Stromal cell of bone marrow (primary cell): ENCODE measurements at regions not wholly inside any gene's neighbourhood (a gene's known extent, or its start where the extent isn't known, plus 50 kb on each side); places are given as distances from the start of the nearest gene placed in this dataset.

Experiments used
- DNase-seq: peaks from one replicate; pipeline ENCODE4 v3.0.0-alpha.2; 2012; ENCODE audit warnings: low read depth

DNA sequence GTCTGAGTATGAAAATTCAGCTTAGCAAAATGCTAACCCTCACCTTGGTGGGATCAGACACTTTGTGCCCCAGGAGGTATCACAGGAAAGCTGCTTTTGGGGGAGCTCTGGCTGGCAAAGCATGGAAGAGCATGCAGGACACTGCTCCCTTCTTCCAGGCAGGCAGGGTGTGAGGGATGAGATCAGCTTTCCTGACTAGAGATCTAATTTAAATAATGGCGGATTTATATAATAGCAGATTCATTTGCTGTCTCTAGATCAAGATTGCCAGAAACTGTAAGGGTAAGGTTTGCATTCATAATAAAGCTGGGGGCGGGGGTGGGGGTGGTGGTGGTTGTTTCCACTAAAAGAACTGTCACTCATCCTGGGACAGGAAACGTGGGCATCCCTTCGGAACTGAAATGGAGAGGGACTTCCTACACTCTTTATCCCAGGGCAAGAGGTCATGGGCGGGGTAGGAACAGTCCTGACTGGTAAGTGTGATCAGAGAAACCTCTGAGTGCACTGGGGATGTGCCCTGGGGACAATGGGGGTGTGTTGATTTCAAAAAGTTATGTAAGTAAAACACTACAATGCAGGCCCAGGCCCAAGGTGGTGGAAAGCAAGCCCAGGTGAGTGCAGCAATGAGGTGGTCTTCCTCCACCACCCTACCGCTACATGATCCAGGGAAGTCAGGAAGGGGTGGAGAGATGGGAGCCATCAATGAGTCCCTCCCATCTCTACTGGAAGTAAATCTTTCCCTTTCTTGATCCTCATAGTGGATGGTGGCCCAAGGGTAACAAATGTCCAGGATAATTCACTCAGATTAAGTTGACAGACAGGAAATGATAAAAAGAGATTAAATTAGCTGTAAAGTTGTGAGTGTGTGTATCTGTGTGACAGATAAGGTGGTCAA lies 171.4 kb upstream of the SERPINE2 start:
- no peak for DNase-seq

DNA sequence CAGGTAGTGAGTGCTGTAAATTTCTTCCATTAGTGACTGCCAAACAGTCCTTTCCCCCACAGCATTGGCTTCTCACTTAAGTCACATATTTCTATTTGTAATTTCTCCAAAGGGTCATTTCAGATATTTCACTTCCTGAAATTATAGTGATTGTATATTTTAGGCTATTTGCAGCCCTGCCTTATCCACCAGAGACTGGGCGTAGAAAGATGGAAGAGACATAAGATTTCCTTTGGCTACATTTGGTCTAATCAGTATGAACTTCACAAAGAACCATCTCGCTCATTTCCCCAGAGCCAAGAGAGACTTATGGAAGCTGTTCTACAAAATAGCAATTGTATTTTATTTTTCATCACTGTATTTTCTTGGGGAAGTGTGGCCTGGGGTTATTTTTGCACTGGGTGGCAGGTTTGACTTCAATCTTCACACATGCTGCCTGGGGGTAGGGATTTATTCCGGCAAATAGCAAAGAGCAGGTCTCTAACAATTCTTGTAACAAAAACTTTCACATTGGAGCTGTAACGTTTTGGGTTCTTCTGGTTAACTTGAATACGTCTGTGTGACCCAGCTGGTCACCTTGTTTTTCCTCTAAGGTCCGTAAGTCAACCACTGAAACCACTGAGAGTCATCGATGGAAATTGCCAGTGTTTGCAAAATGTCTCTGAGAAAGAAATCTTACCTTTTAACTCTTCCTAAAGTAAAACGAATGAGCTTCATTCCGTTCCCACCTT lies 170.6 kb upstream of the SERPINE2 start:
- no peak for DNase-seq

DNA sequence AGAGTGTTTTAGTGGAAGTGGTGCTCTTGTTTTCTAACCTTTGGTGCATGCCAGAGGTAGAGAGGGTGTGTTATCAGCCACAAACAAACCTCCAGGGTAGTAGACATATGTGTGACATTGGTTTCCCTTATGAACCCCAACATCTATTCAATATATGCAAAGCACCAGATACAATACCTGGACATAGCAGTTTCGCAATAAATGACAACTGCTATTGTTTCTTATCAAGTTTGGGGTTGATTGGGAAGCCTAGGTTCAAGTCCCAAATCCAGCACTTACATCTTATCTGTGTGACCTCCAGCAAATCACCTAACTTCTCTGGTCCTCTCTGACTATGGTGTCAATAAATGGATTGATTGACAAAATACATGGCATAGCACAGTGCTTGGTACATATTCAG lies 169.4 kb upstream of the SERPINE2 start:
- no peak for DNase-seq

DNA sequence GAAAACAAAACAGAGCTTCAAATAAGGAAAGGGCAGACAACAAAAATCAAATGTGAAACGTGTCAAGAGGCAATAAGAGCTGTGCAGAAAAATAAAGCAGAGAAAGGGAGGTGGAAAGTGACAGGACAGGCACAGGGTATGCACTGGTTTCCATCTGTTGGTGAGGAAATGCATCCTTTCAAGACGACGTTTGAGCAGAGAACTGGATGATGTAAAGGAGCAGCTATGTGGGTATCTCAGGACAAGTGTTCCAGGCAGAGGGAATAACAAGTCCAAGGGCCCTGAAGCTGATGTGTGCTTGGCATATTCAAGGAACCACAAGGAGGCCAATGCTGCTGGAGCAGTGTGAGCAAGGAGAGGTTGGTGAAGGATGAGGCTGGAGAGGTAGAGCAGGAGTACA lies 168.9 kb upstream of the SERPINE2 start:
- no peak for DNase-seq

DNA sequence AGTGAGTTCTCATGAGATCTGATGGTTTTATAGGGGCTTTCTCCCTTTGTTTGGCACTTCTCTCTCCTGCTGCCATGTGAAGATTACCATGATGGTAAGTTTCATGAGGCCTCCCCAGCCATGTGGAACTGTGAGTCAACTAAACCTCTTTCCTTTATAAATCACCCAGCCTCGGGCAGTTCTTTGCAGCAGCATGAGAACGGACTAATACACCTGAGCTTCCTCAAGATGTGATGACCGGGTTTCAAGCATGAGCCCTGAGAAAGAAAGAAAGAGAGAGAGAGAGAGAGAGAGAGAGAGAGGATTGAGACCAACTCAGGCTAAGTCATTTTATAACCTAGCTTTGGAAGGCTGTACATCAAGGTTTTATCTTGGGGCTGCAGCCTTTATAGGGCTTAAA lies 167.7 kb upstream of the SERPINE2 start:
- DNase-seq: no peak

DNA sequence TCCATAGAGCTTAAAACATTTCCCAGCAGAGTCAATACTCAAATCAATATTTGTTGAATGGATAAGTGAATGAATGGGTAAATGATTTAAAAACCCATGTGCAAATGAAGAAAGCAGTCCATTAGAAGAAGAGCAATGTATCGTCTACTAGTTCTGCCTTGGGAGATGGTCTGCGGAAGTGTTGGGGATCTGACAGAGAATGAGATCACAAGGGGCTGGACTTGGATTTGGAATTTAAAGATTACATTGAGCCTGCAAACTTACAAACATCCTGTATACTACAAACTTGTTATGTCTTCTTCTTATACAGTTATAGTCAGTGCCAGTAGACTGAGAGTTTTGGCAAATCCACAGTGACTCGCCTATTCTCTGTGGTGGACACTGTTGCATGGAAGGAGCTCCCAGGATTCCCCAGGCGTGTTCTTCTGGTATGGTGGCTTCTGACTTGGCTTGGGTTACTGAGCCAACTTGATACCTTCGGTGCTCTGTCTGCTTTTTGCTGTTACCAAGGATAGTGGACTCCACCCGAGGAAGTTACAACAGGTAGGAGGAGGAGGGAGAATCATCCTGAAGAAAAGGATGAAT lies 163.3 kb upstream of the SERPINE2 start:
- DNase-seq: no peak

DNA sequence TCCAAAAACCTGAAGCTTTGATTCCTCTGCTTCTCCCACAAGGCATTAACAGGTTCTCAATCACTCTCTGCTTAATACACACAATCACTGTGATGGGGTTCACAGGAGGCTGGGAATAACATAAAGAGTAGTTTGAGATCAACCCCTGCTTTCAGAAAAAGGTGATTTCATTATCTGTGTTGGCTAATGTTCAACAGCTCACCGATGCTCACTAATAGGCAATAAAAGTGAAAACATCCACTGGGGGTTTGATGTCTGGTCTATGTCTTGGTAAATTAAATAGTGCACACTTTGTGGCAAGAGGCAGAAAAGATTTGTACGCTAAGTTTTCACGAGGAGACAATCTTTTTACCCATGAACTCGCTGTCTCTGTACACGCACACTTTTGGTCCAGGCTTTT lies 159.3 kb upstream of the SERPINE2 start:
- DNase-seq: no peak

DNA sequence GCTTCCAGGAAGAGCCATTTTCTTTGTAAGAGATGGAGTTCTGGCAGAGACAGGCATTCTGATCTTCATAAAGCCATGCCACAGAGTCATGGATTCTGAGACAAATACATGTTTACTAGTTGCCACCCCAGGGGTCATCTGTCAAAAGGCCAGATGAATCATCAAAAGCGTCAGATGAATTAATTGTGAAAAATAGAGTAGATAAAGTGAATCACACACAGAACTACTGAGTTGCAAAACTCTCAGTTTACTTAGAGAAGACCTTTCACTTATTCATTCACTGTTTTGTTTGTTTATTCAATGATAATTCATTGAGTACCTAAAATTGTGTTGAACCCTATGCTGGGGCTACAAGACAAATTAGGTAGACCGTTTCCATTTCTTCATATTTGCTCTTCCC lies 157.7 kb upstream of the SERPINE2 start:
- DNase-seq: no peak

DNA sequence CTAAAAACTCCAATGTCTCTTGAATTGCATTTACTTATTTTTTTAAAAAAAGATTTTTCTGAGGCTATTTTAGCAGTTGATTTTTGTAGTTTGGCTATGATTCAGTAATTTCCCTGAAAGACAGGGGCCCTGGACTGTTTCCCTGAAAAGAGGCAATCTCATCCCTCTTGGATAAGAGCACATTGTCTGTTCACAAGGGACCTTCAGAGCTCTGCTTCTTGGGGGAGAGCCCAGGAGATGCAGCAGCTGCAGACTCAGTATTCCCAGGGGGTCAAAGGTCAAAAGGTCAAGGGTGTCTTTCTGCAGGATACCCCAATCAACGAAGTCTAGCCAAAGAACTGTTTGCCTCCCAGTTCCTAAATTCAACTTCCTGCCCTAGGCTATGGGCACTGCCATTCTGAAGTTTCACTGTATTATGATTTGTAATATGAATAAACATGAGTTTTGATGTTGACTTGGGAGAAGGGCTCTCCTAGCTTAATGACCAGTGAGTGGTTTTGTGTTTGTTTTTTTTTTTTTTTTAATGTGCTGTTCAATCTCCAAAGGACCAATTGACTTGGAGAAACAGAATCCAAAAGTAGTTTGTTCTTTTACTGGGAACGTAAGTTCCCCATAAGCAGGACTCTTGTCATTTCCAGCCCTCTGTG lies 157.0 kb upstream of the SERPINE2 start:
- DNase-seq: peak; percentile 29

DNA sequence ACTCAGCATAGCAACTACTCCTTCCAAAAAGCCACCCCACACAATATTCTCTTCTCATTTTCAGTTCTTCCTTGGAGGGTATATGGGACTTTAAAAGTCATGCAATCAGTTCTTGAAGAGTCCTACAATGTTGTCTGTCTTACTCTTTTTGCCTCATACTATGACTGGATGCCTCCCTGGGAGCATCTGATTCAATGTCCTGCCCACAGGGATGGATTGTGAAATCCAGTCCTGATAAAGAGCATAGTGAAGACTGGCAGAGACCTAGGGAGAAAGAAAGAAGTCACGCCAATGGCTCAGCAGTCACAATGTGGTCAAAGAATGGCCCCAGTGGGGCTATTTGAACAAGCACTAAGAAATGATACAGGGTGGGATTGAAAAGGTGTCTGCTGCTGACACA lies 155.1 kb upstream of the SERPINE2 start:
- DNase-seq: no peak

DNA sequence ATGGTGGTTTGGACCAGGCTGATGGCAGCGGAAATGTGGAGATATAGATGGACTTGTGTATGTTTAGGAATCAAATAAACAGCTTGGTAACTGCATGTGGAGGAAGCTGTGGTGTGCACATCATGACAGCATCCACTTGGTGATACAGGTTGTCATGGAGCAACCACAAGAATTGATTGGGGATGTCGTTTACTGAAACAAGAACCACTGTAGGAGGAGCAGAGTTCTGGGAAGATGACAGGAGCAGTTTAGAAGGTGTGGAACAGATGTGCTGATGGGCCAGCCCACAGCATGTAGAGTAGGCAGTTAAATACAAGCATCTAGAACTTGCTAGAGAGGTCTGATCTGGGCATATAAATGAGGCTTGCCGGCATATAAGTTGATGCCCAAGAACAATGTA lies 152.4 kb upstream of the SERPINE2 start:
- no peak for DNase-seq

DNA sequence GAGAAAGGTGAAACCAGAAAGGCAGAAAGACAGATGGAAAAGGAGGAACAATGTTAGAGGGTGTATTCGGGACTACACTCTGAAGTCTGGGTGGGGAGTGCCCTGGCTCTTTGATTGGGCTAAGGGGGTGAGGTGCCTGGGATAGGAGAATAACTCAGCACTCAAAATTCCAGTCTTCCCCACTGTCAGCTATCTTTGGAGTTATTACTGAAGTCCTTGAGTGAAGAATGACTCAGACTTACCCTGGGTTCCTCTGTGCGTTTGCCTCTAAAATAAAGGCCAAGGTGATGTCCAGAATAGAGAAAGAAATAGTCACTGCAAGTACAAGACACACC lies 151.8 kb upstream of the SERPINE2 start:
- DNase-seq: peak; percentile 26

DNA sequence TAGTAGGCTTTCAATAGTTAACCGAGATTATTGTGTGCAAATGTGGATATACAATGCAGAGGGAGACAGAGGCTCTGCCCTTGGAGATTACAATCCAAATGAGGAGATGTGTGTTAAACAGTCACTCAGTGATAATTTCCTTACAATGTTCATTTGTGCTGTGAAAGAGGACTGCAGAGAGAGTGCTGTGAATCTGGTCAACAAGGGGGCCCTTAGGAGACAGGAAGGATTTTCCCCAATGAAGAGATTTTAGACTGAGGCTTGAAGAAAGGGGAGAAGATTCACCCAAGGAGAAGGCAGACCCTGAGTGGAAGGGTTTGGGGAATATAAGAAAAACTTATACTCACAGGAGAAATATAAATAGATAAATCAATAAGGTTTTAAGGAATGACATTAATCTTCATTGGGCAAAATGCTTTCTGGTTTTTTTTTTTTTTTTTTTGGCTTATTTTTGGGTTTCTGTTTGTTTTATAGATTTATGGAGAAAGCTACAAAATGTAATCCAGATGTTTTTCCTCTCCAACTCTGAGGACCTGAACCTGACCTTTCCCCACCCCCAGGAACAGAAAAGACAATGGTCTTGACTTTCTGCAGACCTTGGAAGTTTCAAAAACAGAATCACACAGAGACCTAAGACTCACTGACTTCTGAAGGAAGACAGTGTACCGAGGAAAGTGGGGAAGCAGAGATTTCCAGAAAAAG lies 151.3 kb upstream of the SERPINE2 start:
- DNase-seq: no peak

DNA sequence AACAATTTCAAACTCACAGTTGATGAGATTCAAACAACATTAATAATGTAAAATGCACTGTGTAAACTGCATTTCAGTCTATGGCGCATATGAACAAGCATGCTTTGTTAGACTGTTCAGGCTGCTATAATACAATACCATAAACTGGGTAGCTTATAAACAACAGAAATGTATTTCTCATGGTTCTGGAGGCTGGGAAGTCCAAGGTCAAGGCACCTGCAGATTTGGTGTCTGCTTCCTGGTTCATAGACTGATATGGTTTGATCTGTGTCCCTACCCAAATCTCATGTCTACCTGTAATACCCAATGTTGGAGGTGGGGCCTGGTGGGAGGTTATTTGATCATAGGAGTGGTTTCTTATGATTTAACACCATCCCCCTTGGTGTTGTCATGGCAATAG lies 148.1 kb upstream of the SERPINE2 start:
- no peak for DNase-seq

DNA sequence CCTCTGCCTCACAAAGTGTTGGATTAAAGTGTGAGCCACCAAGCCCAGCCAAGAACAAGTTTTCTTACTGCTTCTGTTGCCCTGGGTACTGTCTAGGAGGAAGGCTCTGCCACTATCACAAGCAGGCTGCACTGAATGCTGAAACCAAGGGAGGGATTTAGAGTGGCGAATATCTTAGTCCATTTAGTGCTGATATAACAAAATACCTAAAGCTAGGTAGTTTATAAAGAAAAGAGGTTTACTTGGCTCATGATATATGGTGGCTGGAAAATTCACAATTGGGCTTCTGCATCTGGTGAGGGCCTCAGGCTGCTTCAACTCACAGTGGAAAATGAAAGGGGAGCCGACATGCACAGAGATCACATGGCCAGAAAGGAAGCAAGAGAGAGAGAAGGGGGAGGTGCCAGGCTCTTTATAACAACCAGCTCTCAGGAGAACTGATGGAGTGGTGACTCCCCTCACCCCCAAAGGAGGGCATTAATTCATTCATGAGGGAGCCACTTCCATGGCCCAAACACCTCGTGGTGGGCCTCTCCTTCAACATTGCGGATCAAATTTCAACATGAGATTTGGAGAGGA lies 146.0 kb upstream of the SERPINE2 start:
- DNase-seq: no peak

DNA sequence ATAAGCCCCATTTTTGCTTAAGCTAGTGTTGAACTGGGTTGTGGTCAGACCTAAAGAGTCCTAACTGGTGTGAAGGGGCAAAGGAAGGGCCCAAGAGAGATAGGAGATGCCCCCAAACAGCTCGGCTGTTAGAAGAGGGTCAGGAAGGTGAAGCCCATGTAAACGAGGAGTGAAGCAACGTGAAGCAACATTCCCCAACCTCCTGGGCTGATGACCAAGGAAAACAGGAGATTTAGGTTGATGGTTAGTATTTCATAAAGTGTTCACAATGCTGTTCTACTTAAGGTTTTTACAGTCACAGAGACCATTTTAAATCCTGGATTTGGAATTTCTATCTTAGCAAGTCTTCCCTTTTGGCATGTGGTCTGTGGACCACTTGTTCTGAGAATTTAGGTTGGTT lies 144.0 kb upstream of the SERPINE2 start:
- no peak for DNase-seq

DNA sequence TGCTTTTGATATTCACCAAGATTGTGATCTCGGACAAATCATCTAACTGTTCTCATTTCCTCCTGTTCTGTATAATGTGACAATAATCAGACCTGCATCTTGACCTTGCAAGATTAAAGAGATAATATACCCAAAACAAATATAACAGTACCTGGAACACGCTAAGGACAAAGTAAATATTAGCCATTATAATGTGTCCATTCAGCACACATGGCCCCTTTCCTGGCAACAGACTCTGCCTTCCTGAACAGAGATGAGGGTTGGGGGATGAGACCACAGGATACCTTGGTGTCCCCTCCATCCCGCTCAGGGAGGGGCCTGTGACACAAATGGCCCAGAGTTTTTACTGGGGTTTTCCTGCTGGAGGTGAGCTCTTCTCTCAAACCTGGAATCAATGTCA lies 143.4 kb upstream of the SERPINE2 start:
- no peak for DNase-seq

DNA sequence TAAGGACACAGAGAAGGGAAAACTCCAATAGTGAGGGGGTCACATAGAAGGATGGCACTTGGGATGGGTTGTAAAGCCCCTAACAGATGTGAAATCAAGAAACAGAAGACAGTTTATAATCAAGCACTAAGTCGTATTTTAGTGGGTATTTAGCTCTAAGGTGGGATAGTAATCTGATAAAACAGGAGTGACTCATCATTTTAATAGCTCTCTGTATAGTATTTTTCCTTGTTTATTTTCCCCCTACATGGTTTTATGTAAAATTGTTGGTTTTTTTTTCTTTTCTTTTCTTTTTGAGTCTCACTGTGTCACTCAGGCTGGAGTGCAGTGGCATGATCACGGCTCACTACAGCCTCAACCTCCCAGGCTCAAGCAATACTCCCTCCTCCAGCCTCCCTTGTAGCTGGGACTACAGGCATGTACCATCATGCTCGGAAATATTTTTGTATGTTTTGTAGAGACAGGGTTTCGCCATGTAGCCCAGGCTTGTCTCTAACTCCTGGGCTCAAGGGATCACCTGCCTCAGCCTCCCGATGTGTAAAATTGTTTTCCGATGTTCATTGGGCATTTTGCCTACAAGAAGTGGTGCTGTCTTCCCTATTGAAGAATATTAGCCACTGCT lies 142.6 kb upstream of the SERPINE2 start:
- no peak for DNase-seq

DNA sequence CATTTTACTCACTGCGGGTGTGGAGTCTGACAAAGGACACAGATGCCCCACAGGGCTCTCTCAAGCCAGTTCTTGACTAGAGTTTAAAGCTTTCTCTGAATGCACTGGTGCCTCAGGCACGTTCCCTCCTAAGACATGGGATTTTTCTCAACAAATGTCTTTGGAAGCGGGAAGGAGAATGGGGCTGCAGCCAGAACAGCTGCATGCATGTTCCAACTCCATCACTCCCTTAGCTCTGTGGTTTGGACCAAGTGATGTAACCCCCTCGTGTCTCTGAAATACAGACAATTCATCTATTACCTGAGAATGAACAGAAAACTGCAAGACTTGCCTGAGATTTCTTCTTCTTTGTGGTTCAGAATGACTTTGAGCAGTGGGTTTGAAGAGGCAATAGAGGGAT lies 141.7 kb upstream of the SERPINE2 start:
- no peak for DNase-seq

DNA sequence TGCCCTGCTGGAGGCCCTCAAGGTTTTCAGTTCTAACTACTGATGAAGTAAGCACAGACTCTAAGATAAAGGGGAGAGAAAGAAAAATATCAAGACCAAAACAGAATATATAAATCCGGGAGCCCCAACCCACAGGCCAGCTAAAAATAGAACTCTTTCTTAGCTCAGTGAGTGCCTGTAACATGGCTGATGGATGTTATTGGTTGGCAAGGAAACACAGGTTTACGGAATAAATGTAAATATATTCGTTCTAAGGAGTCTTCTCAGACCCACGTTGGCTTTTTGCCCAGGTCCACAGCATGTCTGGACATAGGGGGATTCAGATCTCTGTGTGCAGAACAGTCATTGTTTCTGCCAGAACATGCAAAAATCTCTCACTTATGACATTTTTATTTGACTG lies 139.0 kb upstream of the SERPINE2 start:
- no peak for DNase-seq

DNA sequence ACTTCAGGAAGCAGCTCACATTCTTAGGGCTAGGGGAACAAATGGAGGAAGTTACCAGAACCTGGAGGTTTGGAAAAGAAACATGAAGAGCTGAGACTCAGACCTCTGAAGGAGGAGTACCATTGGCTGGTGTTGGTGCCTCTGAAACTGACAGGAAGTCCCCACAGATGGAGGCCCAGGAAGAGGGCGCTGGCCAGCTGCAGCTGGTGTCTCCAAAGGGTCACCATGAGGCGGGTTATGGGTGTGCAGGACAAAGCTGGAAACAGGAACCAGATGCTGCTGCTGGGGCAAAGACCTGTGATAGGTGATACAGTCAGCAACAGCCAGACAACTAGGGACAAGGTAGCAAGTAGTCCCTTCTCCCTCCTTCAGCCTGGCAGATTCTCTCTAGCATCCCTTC lies 136.5 kb upstream of the SERPINE2 start:
- DNase-seq: no peak
